ENCODE measurements at regions not wholly inside any gene's neighbourhood (a gene's known extent, or its start where the extent isn't known, plus 50 kb on each side); places are given as distances from the start of the nearest gene placed in this dataset.

DNA sequence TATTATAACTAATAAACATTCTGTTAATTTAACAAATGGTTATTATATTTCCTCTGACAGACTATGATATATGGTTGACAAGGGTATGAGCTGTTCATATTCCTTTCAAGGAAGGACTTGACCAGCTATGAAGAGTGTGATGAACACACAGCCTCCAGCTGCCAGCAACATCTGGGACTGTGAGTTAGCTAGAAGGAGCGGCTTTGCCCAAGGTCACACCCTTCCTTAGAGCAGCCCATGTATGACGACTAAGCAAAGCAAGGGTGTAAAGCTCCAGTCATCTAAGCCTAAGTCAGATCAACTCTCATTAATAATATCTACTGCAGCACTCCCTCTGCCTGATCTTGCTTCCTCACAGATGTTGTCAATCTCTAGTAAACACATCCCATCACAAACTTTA, 355.4 kb downstream of the PLPP3 start:
- Mint-ChIP-seq H3K4me3 (no peak overlapping the region), H3K36me3 (ENCODE audit: low read depth) (no peaks in the 10 kb centered on the region), H3K9me3 (peaks cover 8% of the 10 kb centered on the region), H3K27me3 (ENCODE audit: low read depth, poor library complexity) (no peaks in the 10 kb centered on the region), H3K27ac (no peak overlapping the region), H3K4me1 (peaks cover 18% of the 10 kb centered on the region)
- TF ChIP-seq, protein P1, sequence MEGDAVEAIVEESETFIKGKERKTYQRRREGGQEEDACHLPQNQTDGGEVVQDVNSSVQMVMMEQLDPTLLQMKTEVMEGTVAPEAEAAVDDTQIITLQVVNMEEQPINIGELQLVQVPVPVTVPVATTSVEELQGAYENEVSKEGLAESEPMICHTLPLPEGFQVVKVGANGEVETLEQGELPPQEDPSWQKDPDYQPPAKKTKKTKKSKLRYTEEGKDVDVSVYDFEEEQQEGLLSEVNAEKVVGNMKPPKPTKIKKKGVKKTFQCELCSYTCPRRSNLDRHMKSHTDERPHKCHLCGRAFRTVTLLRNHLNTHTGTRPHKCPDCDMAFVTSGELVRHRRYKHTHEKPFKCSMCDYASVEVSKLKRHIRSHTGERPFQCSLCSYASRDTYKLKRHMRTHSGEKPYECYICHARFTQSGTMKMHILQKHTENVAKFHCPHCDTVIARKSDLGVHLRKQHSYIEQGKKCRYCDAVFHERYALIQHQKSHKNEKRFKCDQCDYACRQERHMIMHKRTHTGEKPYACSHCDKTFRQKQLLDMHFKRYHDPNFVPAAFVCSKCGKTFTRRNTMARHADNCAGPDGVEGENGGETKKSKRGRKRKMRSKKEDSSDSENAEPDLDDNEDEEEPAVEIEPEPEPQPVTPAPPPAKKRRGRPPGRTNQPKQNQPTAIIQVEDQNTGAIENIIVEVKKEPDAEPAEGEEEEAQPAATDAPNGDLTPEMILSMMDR (IDR thresholded peaks at IDR 0.05): no peak
- no peak for DNase-seq

DNA sequence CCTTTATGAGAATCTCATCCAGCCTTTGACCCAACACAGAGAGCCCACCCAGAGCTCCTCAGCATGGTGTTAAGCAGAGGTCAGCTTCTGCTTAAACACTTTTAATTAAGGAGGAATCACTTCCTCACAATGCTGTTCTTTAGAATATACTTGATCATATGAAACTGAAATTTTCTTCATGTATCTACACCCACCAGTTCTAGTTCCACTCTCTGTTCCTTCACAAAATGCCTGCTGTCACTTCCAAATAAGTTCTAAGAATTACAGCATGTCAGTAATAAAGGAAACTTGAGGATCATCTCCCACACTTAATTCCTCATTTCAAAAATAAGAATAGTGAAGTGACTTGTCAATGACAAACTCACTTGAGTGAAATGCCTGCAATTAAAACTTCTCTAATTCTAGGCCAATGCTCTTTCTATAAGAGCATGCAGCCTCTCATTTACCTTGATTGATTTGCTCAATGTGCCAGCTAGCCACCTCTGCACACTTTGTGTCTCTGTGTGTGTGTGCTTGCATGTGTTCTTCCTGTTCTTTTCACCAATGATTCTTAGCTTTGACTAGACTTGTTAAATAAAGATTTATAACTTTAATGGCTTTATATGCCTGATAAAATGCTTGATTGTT, 356.3 kb downstream of the PLPP3 start:
- peaks cover 12% of the 10 kb centered on the region for H3K4me1 Mint-ChIP-seq
- H3K4me3 Mint-ChIP-seq: no peak overlapping the region
- H3K27me3 Mint-ChIP-seq (ENCODE audit: low read depth, poor library complexity): no peaks in the 10 kb centered on the region
- no peak overlapping the region for H3K27ac Mint-ChIP-seq
- TF ChIP-seq, protein P1 (IDR thresholded peaks at IDR 0.05): no peak
- peaks cover 8% of the 10 kb centered on the region for H3K9me3 Mint-ChIP-seq
- H3K36me3 Mint-ChIP-seq (ENCODE audit: low read depth): no peaks in the 10 kb centered on the region
- no peak for DNase-seq

DNA sequence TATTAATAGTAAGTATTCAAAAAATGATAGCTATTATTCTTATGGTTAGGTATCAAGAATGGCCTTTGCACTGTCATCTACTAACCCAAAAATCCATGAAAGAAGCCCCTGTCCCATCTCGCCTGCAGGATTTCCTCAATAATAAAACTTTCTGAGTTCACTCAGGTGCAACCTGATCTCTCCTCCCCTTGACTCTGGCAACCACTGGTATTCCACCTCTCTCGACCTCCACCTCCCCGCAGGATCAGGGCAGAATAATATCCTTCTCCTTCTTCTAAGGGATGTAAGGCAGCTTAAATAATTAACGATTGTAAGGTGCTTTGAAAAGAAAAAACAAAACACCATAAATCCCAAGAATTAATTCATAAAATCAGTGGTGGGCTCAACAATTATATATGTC, 359.3 kb downstream of the PLPP3 start:
- no peak overlapping the region for H3K4me3 Mint-ChIP-seq
- no peaks in the 10 kb centered on the region for H3K36me3 Mint-ChIP-seq (ENCODE audit: low read depth)
- no peaks in the 10 kb centered on the region for H3K27me3 Mint-ChIP-seq (ENCODE audit: low read depth, poor library complexity)
- H3K4me1 Mint-ChIP-seq: peaks cover 9% of the 10 kb centered on the region
- H3K27ac Mint-ChIP-seq: peak overlapping the region; percentile 54
- peaks cover 8% of the 10 kb centered on the region for H3K9me3 Mint-ChIP-seq
- TF ChIP-seq, protein P1 (IDR thresholded peaks at IDR 0.05): no peak
- DNase-seq: no peak

GRCh38 chr1:56218023-56218422, 361.3 kb downstream of the PLPP3 start:
- Mint-ChIP-seq H3K27me3 (ENCODE audit: low read depth, poor library complexity) (no peaks in the 10 kb centered on the region), H3K4me3 (no peak overlapping the region), H3K4me1 (peaks cover 7% of the 10 kb centered on the region), H3K36me3 (ENCODE audit: low read depth) (no peaks in the 10 kb centered on the region), H3K27ac (no peak overlapping the region), H3K9me3 (peaks cover 8% of the 10 kb centered on the region)
- TF ChIP-seq, protein P1 (IDR thresholded peaks at IDR 0.05): no peak
- no peak for DNase-seq

DNA sequence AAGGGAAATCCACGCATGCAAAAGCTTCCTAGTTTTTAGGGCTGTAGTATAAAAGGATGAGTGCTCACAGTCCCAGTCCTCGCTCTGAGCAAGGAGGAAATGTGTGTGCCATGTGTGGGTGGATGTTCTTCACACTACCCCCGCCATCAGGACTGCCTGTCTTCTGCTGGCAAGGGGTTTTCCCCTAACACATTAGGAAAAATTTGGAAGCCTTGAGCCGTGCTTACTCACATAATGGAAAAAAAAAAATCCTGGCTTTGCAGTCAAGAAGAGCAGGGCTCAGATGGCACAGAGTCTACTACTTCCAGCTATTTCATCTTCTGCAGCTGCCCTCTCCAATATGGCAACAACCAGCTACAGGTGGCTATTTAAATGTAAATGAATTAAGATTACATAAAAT, 363.1 kb downstream of the PLPP3 start:
- Mint-ChIP-seq H3K4me3 (no peak overlapping the region), H3K27ac (no peak overlapping the region), H3K4me1 (peaks cover 6% of the 10 kb centered on the region), H3K27me3 (ENCODE audit: low read depth, poor library complexity) (no peaks in the 10 kb centered on the region), H3K36me3 (ENCODE audit: low read depth) (no peaks in the 10 kb centered on the region), H3K9me3 (peaks cover under 1% of the 10 kb centered on the region)
- TF ChIP-seq, protein P1 (IDR thresholded peaks at IDR 0.05): no peak
- no peak for DNase-seq

- Mint-ChIP-seq H3K9me3 (no peaks in the 10 kb centered on the region), H3K4me1 (peaks cover 6% of the 10 kb centered on the region), H3K4me3 (no peak overlapping the region), H3K27me3 (ENCODE audit: low read depth, poor library complexity) (no peaks in the 10 kb centered on the region), H3K27ac (no peak overlapping the region), H3K36me3 (ENCODE audit: low read depth) (no peaks in the 10 kb centered on the region)
- TF ChIP-seq, protein P1 (IDR thresholded peaks at IDR 0.05): no peak
- no peak for DNase-seq
Measured at GRCh38 chr1:56215771-56216170, 363.6 kb downstream of the PLPP3 start.

All from nephron progenitor cell (in vitro differentiated cells).